ENCODE measurements at regions not wholly inside any gene's neighbourhood (a gene's known extent, or its start where the extent isn't known, plus 50 kb on each side); places are given as distances from the start of the nearest gene placed in this dataset.

- Mint-ChIP-seq H3K27ac (no peak overlapping the region), H3K4me1 (no peaks in the 10 kb centered on the region), H3K4me3 (no peak overlapping the region), H3K27me3 (no peaks in the 10 kb centered on the region), H3K9me3 (ENCODE audit: insufficient read depth) (peaks cover 7% of the 10 kb centered on the region)
- no peaks in the 10 kb centered on the region for H3K9me3 ChIP-seq (ENCODE audit: control extremely low read depth in 1 of 3, control insufficient read depth in 2 of 3, insufficient read depth in 1 of 3, low read length in 2 of 3)
- H3K4me2 ChIP-seq (replicated peaks; ENCODE audit: low read depth, low read length, poor library complexity, severe bottlenecking) = no peak overlapping the region
- H3K27ac ChIP-seq (ENCODE audit: low read length in 2 of 2) = no peak overlapping the region
- TF ChIP-seq EZH2 (IDR thresholded peaks at IDR 0.05; ENCODE audit: borderline replicate concordance, insufficient read depth, low read depth, low read length, poor library complexity, severe bottlenecking) = no peak
- TF ChIP-seq, protein P1, sequence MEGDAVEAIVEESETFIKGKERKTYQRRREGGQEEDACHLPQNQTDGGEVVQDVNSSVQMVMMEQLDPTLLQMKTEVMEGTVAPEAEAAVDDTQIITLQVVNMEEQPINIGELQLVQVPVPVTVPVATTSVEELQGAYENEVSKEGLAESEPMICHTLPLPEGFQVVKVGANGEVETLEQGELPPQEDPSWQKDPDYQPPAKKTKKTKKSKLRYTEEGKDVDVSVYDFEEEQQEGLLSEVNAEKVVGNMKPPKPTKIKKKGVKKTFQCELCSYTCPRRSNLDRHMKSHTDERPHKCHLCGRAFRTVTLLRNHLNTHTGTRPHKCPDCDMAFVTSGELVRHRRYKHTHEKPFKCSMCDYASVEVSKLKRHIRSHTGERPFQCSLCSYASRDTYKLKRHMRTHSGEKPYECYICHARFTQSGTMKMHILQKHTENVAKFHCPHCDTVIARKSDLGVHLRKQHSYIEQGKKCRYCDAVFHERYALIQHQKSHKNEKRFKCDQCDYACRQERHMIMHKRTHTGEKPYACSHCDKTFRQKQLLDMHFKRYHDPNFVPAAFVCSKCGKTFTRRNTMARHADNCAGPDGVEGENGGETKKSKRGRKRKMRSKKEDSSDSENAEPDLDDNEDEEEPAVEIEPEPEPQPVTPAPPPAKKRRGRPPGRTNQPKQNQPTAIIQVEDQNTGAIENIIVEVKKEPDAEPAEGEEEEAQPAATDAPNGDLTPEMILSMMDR (IDR thresholded peaks at IDR 0.05) = no peak
- no peak overlapping the region for H3K9ac ChIP-seq (ENCODE audit: low read length)
- DNase-seq (no peak), ATAC-seq (ENCODE audit: low read depth) (no peak)
- intact Hi-C loops (cut with micrococcal nuclease) = no loop called here
- H4K20me1 ChIP-seq (ENCODE audit: control insufficient read depth, insufficient read depth, low read length, poor library complexity, severe bottlenecking) = no peaks in the 10 kb centered on the region
- no peaks in the 10 kb centered on the region for H3K36me3 ChIP-seq (replicated peaks in 1 of 2; ENCODE audit: control extremely low read depth in 1 of 2, control insufficient read depth in 1 of 2, extremely low read depth in 1 of 2, insufficient read depth in 2 of 2, low read length in 1 of 2)
- no peaks in the 10 kb centered on the region for H3K27me3 ChIP-seq (replicated peaks in 1 of 4; ENCODE audit: control extremely low read depth in 1 of 4, control insufficient read depth in 3 of 4, insufficient read depth in 4 of 4, low read length in 3 of 4)
- ChIA-PET CTCF (no interaction called here), POLR2A (no interaction called here)
- no peaks in the 10 kb centered on the region for H3K4me1 ChIP-seq (ENCODE audit: control insufficient read depth in 2 of 2, insufficient read depth in 2 of 2, low read length in 2 of 2)
- H3K79me2 ChIP-seq (ENCODE audit: control insufficient read depth, insufficient read depth, low read length) = no peaks in the 10 kb centered on the region
- no CpG with 5 or more reads among the region's 2 CpGs for WGBS (ENCODE audit: insufficient coverage)
- no peak overlapping the region for H3K4me3 ChIP-seq (ENCODE audit: control extremely low read depth in 1 of 5, extremely low read depth in 1 of 5, insufficient read depth in 1 of 5, low read depth in 2 of 5, low read length in 4 of 5)
- no peak overlapping the region for H2AFZ ChIP-seq (ENCODE audit: insufficient read depth, low read depth, low read length, poor library complexity, severe bottlenecking)
Measured at GRCh38 chr2:66889632-66889882, 454.6 kb downstream of the MEIS1 start.

GRCh38 chr2:66890166-66890742 lies 455.3 kb downstream of the MEIS1 start:
- Histone ChIP-seq H3K4me1 (ENCODE audit: control insufficient read depth in 2 of 2, insufficient read depth in 2 of 2, low read length in 2 of 2) (no peaks in the 10 kb centered on the region), H3K9ac (ENCODE audit: low read length) (no peak overlapping the region), H4K20me1 (ENCODE audit: control insufficient read depth, insufficient read depth, low read length, poor library complexity, severe bottlenecking) (no peaks in the 10 kb centered on the region), H3K27ac (ENCODE audit: low read length in 2 of 2) (no peak overlapping the region), H3K27me3 (replicated peaks in 1 of 4; ENCODE audit: control extremely low read depth in 1 of 4, control insufficient read depth in 3 of 4, insufficient read depth in 4 of 4, low read length in 3 of 4) (no peaks in the 10 kb centered on the region), H3K36me3 (replicated peaks in 1 of 2; ENCODE audit: control extremely low read depth in 1 of 2, control insufficient read depth in 1 of 2, extremely low read depth in 1 of 2, insufficient read depth in 2 of 2, low read length in 1 of 2) (no peaks in the 10 kb centered on the region), H2AFZ (ENCODE audit: insufficient read depth, low read depth, low read length, poor library complexity, severe bottlenecking) (no peak overlapping the region), H3K4me3 (ENCODE audit: control extremely low read depth in 1 of 5, extremely low read depth in 1 of 5, insufficient read depth in 1 of 5, low read depth in 2 of 5, low read length in 4 of 5) (no peak overlapping the region), H3K79me2 (ENCODE audit: control insufficient read depth, insufficient read depth, low read length) (no peaks in the 10 kb centered on the region), H3K9me3 (ENCODE audit: control extremely low read depth in 1 of 3, control insufficient read depth in 2 of 3, insufficient read depth in 1 of 3, low read length in 2 of 3) (no peaks in the 10 kb centered on the region), H3K4me2 (replicated peaks; ENCODE audit: low read depth, low read length, poor library complexity, severe bottlenecking) (no peak overlapping the region)
- ChIA-PET CTCF (no interaction called here), POLR2A (no interaction called here)
- no peak for ATAC-seq (ENCODE audit: low read depth)
- Mint-ChIP-seq H3K27me3 (no peaks in the 10 kb centered on the region), H3K27ac (no peak overlapping the region), H3K4me3 (no peak overlapping the region), H3K9me3 (ENCODE audit: insufficient read depth) (peaks cover 5% of the 10 kb centered on the region), H3K4me1 (no peaks in the 10 kb centered on the region)
- no peak for DNase-seq
- TF ChIP-seq, protein P1 (IDR thresholded peaks at IDR 0.05) = no peak
- TF ChIP-seq EZH2 (IDR thresholded peaks at IDR 0.05; ENCODE audit: borderline replicate concordance, insufficient read depth, low read depth, low read length, poor library complexity, severe bottlenecking) = no peak
- intact Hi-C loops (cut with micrococcal nuclease) = no loop called here
